Vagina (tissue), 2 donors: ENCODE measurements at regions not wholly inside any gene's neighbourhood (a gene's known extent, or its start where the extent isn't known, plus 50 kb on each side); places are given as distances from the start of the nearest gene placed in this dataset.
A peak's percentile ranks its signal among the peaks of the same experiment; 100 is the strongest.

Experiments used
- DNase-seq, 2 donors: peaks; one replicate each; pipeline ENCODE4 v3.0.0-alpha.2; 2017; ENCODE audit errors: extremely low spot score in 2 of 2
- H3K27ac ChIP-seq: fragments of 200-600 bp; sonication (generic); one replicate; pipeline ENCODE4 v1.5.1; 2019
- H3K27me3 ChIP-seq: fragments of 200-600 bp; sonication (generic); one replicate; pipeline ENCODE4 v1.5.1; 2019
- H3K36me3 ChIP-seq, 2 donors: fragments of 200-600 bp; sonication (generic); one replicate each; pipeline ENCODE4 v1.5.1; 2017 to 2019
- H3K4me1 ChIP-seq: fragments of 200-600 bp; sonication (generic); one replicate; pipeline ENCODE4 v1.5.1; 2019
- H3K4me3 ChIP-seq, 2 donors: fragments of 200-600 bp; sonication (generic); 1 replicate in 1 of 2; 2 replicates in 1 of 2; pipeline ENCODE4 v1.5.1; 2016 to 2019
- H3K9me3 ChIP-seq: fragments of 200-600 bp; sonication (generic); one replicate; pipeline ENCODE4 v1.5.1; 2019
- CTCF ChIP-seq, 3 experiments: fragments of 450-650 bp in 2 of 3; fragments of 200-600 bp in 1 of 3; sonication (generic) in 1 of 3; IDR thresholded peaks; one replicate each; pipeline ENCODE4 v1.5.1; 2017 to 2019; ENCODE audit warnings: antibody characterized with exemption in 3 of 3, mild to moderate bottlenecking in 2 of 3, moderate library complexity in 2 of 3
- POLR2A ChIP-seq, 2 donors: fragments of 450-650 bp; IDR thresholded peaks; one replicate each; pipeline ENCODE4 v1.6.1; 2017; ENCODE audit warnings: antibody characterized with exemption in 2 of 2, mild to moderate bottlenecking in 2 of 2, moderate library complexity in 2 of 2
- POLR2AphosphoS5 ChIP-seq, 2 donors: sonication (generic); formaldehyde crosslinking; IDR thresholded peaks; one replicate each; pipeline ENCODE4 v1.9.0; 2017; ENCODE audit warnings: antibody characterized with exemption in 2 of 2, mild to moderate bottlenecking in 2 of 2, low read depth in 1 of 2; ENCODE audit not compliant: insufficient read depth in 1 of 2
- intact Hi-C: fragments of 100-400 bp; cut with DNase I; formaldehyde crosslinking; loops from one replicate; pipeline ENCODE4 v1.15.1; 2023

GRCh38 chr14:98959958-98960616 is 311.9 kb downstream of the BCL11B start:
- intact Hi-C loops: no loop called here
- Histone ChIP-seq H3K27ac (no peak overlapping the region), H3K9me3 (no peaks in the 10 kb centered on the region), H3K4me1 (peaks cover 18% of the 10 kb centered on the region), H3K36me3 (no peaks in the 10 kb centered on the region), H3K4me3 (no peak overlapping the region), H3K27me3 (no peaks in the 10 kb centered on the region)
- DNase-seq: peak; percentile 81 to 87
- TF ChIP-seq POLR2A (IDR thresholded peaks at IDR 0.05): no peak
- no peak for TF ChIP-seq CTCF (IDR thresholded peaks at IDR 0.05)
- no peak for TF ChIP-seq POLR2AphosphoS5 (IDR thresholded peaks at IDR 0.05; ENCODE audit: insufficient read depth in 1 of 2, low read depth in 1 of 2)

- Histone ChIP-seq H3K4me1 (peaks cover 18% of the 10 kb centered on the region), H3K36me3 (no peaks in the 10 kb centered on the region), H3K9me3 (no peaks in the 10 kb centered on the region), H3K27ac (no peak overlapping the region), H3K4me3 (no peak overlapping the region), H3K27me3 (no peaks in the 10 kb centered on the region)
- intact Hi-C loops: no loop called here
- TF ChIP-seq POLR2A (IDR thresholded peaks at IDR 0.05): no peak
- no peak for TF ChIP-seq POLR2AphosphoS5 (IDR thresholded peaks at IDR 0.05; ENCODE audit: insufficient read depth in 1 of 2, low read depth in 1 of 2)
- TF ChIP-seq CTCF (IDR thresholded peaks at IDR 0.05): no peak
- no peak for DNase-seq
These were observed 311.4 kb downstream of the BCL11B start for GRCh38 chr14:98960617-98961013.

- H3K27ac ChIP-seq: no peak overlapping the region
- H3K36me3 ChIP-seq: no peaks in the 10 kb centered on the region
- H3K27me3 ChIP-seq: no peaks in the 10 kb centered on the region
- H3K4me1 ChIP-seq: peaks cover 18% of the 10 kb centered on the region
- intact Hi-C loops: no loop called here
- no peaks in the 10 kb centered on the region for H3K9me3 ChIP-seq
- TF ChIP-seq POLR2AphosphoS5 (IDR thresholded peaks at IDR 0.05; ENCODE audit: insufficient read depth in 1 of 2, low read depth in 1 of 2): no peak
- no peak for TF ChIP-seq POLR2A (IDR thresholded peaks at IDR 0.05)
- no peak for TF ChIP-seq CTCF (IDR thresholded peaks at IDR 0.05)
- DNase-seq: peak in 1 of 2 donors; percentile 74
- H3K4me3 ChIP-seq: no peak overlapping the region
These were observed 310.8 kb downstream of the BCL11B start for GRCh38 chr14:98961191-98961590.

GRCh38 chr14:98962118-98962517 is 309.9 kb downstream of the BCL11B start:
- H3K4me3 ChIP-seq: no peak overlapping the region
- H3K27me3 ChIP-seq: no peaks in the 10 kb centered on the region
- intact Hi-C loops: no loop called here
- DNase-seq: peak in 1 of 2 donors; percentile 60
- TF ChIP-seq CTCF (IDR thresholded peaks at IDR 0.05) (no peak), POLR2A (IDR thresholded peaks at IDR 0.05) (no peak), POLR2AphosphoS5 (IDR thresholded peaks at IDR 0.05; ENCODE audit: insufficient read depth in 1 of 2, low read depth in 1 of 2) (no peak)
- no peaks in the 10 kb centered on the region for H3K36me3 ChIP-seq
- H3K9me3 ChIP-seq: no peaks in the 10 kb centered on the region
- H3K27ac ChIP-seq: no peak overlapping the region
- peaks cover 12% of the 10 kb centered on the region for H3K4me1 ChIP-seq

- Histone ChIP-seq H3K27me3 (no peaks in the 10 kb centered on the region), H3K36me3 (no peaks in the 10 kb centered on the region), H3K4me1 (no peaks in the 10 kb centered on the region), H3K9me3 (no peaks in the 10 kb centered on the region), H3K27ac (no peak overlapping the region), H3K4me3 (no peak overlapping the region)
- no peak for DNase-seq
- intact Hi-C loops: no loop called here
- TF ChIP-seq CTCF (IDR thresholded peaks at IDR 0.05) (no peak), POLR2AphosphoS5 (IDR thresholded peaks at IDR 0.05; ENCODE audit: insufficient read depth in 1 of 2, low read depth in 1 of 2) (no peak), POLR2A (IDR thresholded peaks at IDR 0.05) (no peak)
These were observed 308.4 kb downstream of the BCL11B start for GRCh38 chr14:98963610-98964009.
